Nephron (organoid): ENCODE measurements at regions not wholly inside any gene's neighbourhood (a gene's known extent, or its start where the extent isn't known, plus 50 kb on each side); places are given as distances from the start of the nearest gene placed in this dataset.
"Not testable (repeated sequence)": the region's sequence is repeated elsewhere in the genome, so short reads cannot be mapped to it uniquely, and the experiment has no call there.

ENCODE experiments used
- H3K27ac Mint-ChIP-seq, 3 experiments: 2 replicates each; pipeline ENCODE4 v1.8.0; 2020; ENCODE audit warnings: mixed read lengths in 3 of 3, mild to moderate bottlenecking in 2 of 3, moderate library complexity in 1 of 3
- H3K27me3 Mint-ChIP-seq: 2 replicates; pipeline ENCODE4 v1.8.0; 2021; ENCODE audit warnings: low read depth, mild to moderate bottlenecking, moderate library complexity, mixed read lengths
- H3K36me3 Mint-ChIP-seq: 2 replicates; pipeline ENCODE4 v1.8.0; 2020; ENCODE audit warnings: low read depth, mixed read lengths
- H3K4me1 Mint-ChIP-seq: 2 replicates; pipeline ENCODE4 v1.8.0; 2020; ENCODE audit warnings: mixed read lengths
- H3K4me3 Mint-ChIP-seq, 3 experiments: 2 replicates each; pipeline ENCODE4 v1.8.0; 2020; ENCODE audit warnings: mild to moderate bottlenecking in 3 of 3, mixed read lengths in 3 of 3, moderate library complexity in 2 of 3
- H3K9me3 Mint-ChIP-seq: 2 replicates; pipeline ENCODE4 v1.8.0; 2020; ENCODE audit warnings: mixed read lengths
- TF ChIP-seq, protein P1 (sequence below), 3 experiments: fragments of 200-600 bp; sonication (generic); IDR thresholded peaks; one replicate each; pipeline ENCODE4 v1.5.0; 2021; ENCODE audit warnings: antibody characterized with exemption in 3 of 3; ENCODE audit not compliant: unreplicated experiment in 3 of 3

GRCh38 chr2:154507186-154507585 lies 191.3 kb upstream of the KCNJ3 start:
- Mint-ChIP-seq H3K4me3 (no peak overlapping the region), H3K27me3 (no peaks in the 10 kb centered on the region), H3K27ac (no peak overlapping the region), H3K36me3 (no peaks in the 10 kb centered on the region), H3K4me1 (peaks cover 4% of the 10 kb centered on the region), H3K9me3 (no peaks in the 10 kb centered on the region)
- TF ChIP-seq, protein P1, sequence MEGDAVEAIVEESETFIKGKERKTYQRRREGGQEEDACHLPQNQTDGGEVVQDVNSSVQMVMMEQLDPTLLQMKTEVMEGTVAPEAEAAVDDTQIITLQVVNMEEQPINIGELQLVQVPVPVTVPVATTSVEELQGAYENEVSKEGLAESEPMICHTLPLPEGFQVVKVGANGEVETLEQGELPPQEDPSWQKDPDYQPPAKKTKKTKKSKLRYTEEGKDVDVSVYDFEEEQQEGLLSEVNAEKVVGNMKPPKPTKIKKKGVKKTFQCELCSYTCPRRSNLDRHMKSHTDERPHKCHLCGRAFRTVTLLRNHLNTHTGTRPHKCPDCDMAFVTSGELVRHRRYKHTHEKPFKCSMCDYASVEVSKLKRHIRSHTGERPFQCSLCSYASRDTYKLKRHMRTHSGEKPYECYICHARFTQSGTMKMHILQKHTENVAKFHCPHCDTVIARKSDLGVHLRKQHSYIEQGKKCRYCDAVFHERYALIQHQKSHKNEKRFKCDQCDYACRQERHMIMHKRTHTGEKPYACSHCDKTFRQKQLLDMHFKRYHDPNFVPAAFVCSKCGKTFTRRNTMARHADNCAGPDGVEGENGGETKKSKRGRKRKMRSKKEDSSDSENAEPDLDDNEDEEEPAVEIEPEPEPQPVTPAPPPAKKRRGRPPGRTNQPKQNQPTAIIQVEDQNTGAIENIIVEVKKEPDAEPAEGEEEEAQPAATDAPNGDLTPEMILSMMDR (IDR thresholded peaks at IDR 0.05; ENCODE audit: unreplicated experiment in 3 of 3): peak; percentile 21 to 40 (median 33)

DNA sequence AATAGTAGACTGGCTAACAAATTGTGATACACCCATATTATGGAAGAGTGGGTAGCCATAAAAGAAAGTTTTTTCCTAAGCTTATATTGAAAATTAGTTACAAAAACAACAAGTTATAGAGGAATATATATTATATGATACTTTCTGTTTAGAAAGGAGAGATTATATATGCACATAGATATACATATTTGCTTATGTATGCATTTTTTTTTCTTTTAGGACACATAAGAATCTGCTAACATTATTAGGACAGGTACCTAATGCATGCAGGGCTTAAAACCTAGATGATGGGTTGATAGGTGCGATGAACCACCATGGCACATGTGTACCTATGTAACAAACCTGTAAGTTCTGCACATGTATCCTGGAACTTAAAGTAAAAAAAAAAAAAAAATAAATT lies 179.6 kb upstream of the KCNJ3 start:
- no peak overlapping the region for H3K27ac Mint-ChIP-seq
- H3K9me3 Mint-ChIP-seq: peaks cover 3% of the 10 kb centered on the region
- TF ChIP-seq, protein P1 (IDR thresholded peaks at IDR 0.05; ENCODE audit: unreplicated experiment in 3 of 3): no peak
- H3K4me1 Mint-ChIP-seq: no peaks in the 10 kb centered on the region
- H3K27me3 Mint-ChIP-seq: peaks cover 3% of the 10 kb centered on the region
- H3K36me3 Mint-ChIP-seq: no peaks in the 10 kb centered on the region
- no peak overlapping the region for H3K4me3 Mint-ChIP-seq

- H3K9me3 Mint-ChIP-seq, H3K4me3 Mint-ChIP-seq, H3K27ac Mint-ChIP-seq, H3K4me1 Mint-ChIP-seq, H3K27me3 Mint-ChIP-seq, H3K36me3 Mint-ChIP-seq: not testable (repeated sequence)
Observed at GRCh38 chr2:154520951-154521350, 177.5 kb upstream of the KCNJ3 start.

GRCh38 chr2:154526234-154526633 lies 172.3 kb upstream of the KCNJ3 start:
- no peak overlapping the region for H3K27ac Mint-ChIP-seq
- TF ChIP-seq, protein P1 (IDR thresholded peaks at IDR 0.05; ENCODE audit: unreplicated experiment in 3 of 3): no peak

GRCh38 chr2:154527962-154528361 lies 170.5 kb upstream of the KCNJ3 start:
- Mint-ChIP-seq H3K27me3 (no peaks in the 10 kb centered on the region), H3K27ac (no peak overlapping the region), H3K4me1 (no peaks in the 10 kb centered on the region), H3K4me3 (no peak overlapping the region), H3K36me3 (no peaks in the 10 kb centered on the region), H3K9me3 (peaks cover 3% of the 10 kb centered on the region)
- TF ChIP-seq, protein P1 (IDR thresholded peaks at IDR 0.05; ENCODE audit: unreplicated experiment in 3 of 3): no peak

More at GRCh38 chr2:154526234-154526633, 172.3 kb upstream of the KCNJ3 start:
- Mint-ChIP-seq H3K9me3 (peaks cover 3% of the 10 kb centered on the region), H3K4me3 (no peak overlapping the region), H3K27me3 (no peaks in the 10 kb centered on the region), H3K36me3 (no peaks in the 10 kb centered on the region), H3K4me1 (no peaks in the 10 kb centered on the region)

DNA sequence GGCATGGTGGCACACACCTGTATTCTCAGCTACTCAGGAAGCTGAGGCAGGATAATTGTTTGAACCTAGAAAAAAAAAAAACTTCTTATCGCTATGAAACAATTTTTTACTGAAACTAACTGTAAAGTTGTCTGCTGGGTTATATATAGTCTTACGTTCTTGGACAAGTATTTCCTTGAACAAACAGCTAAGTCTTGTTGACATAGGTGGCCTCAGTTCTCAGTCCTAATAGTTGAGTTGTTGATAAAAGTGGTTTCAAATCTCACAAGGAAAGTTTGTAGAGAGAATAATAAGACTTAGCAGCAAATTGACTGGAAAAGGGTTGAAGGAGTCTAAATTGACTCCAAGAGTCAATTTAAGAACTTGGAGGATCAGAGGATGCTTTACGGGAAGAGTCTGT lies 166.5 kb upstream of the KCNJ3 start:
- peak overlapping the region in 1 of 3 experiments; percentile 47 for H3K27ac Mint-ChIP-seq
- H3K27me3 Mint-ChIP-seq: no peaks in the 10 kb centered on the region
- no peaks in the 10 kb centered on the region for H3K9me3 Mint-ChIP-seq
- no peaks in the 10 kb centered on the region for H3K36me3 Mint-ChIP-seq
- TF ChIP-seq, protein P1 (IDR thresholded peaks at IDR 0.05; ENCODE audit: unreplicated experiment in 3 of 3): no peak
- no peak overlapping the region for H3K4me3 Mint-ChIP-seq
- no peaks in the 10 kb centered on the region for H3K4me1 Mint-ChIP-seq
